Thymus (tissue), 11 donors: ENCODE measurements at regions not wholly inside any gene's neighbourhood (a gene's known extent, or its start where the extent isn't known, plus 50 kb on each side); places are given as distances from the start of the nearest gene placed in this dataset.

Source experiments
- DNase-seq, 9 donors: peaks; one replicate each; pipeline ENCODE4 v3.0.0-alpha.2; 2013; ENCODE audit warnings: low spot score in 9 of 9, low read depth in 6 of 9, missing footprints in 1 of 9
- H3K27ac ChIP-seq, 2 donors: one replicate each; pipeline ENCODE4 v1.5.1; 2013; ENCODE audit warnings: control low read depth in 1 of 2, low read depth in 1 of 2, low read length in 1 of 2, mild to moderate bottlenecking in 1 of 2, moderate library complexity in 1 of 2
- H3K27me3 ChIP-seq, 2 donors: one replicate each; pipeline ENCODE4 v1.5.1; 2013; ENCODE audit warnings: low read length in 1 of 2; ENCODE audit not compliant: control insufficient read depth in 2 of 2, insufficient read depth in 1 of 2
- H3K36me3 ChIP-seq, 2 donors: one replicate each; pipeline ENCODE4 v1.5.1; 2013; ENCODE audit warnings: low read length in 1 of 2, mild to moderate bottlenecking in 1 of 2, moderate library complexity in 1 of 2; ENCODE audit not compliant: control insufficient read depth in 2 of 2, insufficient read depth in 2 of 2
- H3K4me1 ChIP-seq, 2 donors: one replicate each; pipeline ENCODE4 v1.5.1; 2013; ENCODE audit warnings: low read length in 2 of 2; ENCODE audit not compliant: control insufficient read depth in 2 of 2, insufficient read depth in 2 of 2
- H3K4me3 ChIP-seq, 2 donors: one replicate each; pipeline ENCODE4 v1.5.1; 2013; ENCODE audit warnings: low read length in 2 of 2, control low read depth in 1 of 2, mild to moderate bottlenecking in 1 of 2
- H3K9me3 ChIP-seq, 2 donors: one replicate each; pipeline ENCODE4 v1.5.1; 2013; ENCODE audit warnings: low read length in 1 of 2, mild to moderate bottlenecking in 1 of 2; ENCODE audit not compliant: control insufficient read depth in 2 of 2, insufficient read depth in 1 of 2
- WGBS: extraction: QIAGEN DNeasy Blood & Tissue Kit; methylation state at CpG from one replicate; pipeline ENCODE4 v1.1.7; 2013; 5-methylcytosine and 5-hydroxymethylcytosine counted together
- donor health status: healthy.

GRCh38 chr2:234259440-234259839 is 208.9 kb downstream of the SPP2 start:
- Histone ChIP-seq H3K27me3 (no peaks in the 10 kb centered on the region), H3K36me3 (no peaks in the 10 kb centered on the region), H3K27ac (no peak overlapping the region), H3K4me1 (peaks cover 0 to 2% of the 10 kb centered on the region in 2 donors), H3K4me3 (no peak overlapping the region), H3K9me3 (no peaks in the 10 kb centered on the region)
- DNase-seq = no peak
- 96% methylated on average over 2 of the region's 2 CpGs for WGBS

DNA sequence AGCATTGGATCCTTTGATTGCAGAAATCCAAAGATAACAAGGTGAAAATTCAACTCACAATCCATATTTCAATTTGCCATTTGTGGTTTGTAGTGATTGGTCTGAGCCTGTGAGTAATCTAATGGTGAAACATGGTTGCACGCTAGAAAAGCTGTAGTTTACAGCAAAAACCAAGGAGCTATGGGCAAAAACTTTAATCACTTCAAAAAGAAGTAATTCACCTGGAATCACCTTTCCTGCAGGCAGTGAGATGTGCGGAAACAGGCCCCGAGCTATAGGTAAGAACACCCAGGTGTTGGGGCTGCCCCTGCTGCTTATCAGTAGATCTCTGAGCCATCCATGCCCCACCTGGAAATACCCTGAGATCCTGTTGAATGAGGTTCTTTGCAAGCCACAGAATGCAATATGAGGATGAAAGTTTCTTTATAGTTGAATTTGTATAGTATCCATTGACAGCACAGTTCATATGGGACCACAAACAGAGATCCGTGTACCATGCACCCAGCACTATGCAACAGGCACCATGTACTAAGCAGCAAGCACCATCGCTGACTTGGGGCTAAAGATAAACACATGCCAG is 208.2 kb downstream of the SPP2 start:
- Histone ChIP-seq H3K27ac (no peak overlapping the region), H3K36me3 (no peaks in the 10 kb centered on the region), H3K27me3 (no peaks in the 10 kb centered on the region), H3K9me3 (no peaks in the 10 kb centered on the region), H3K4me1 (peaks cover 0 to 2% of the 10 kb centered on the region in 2 donors), H3K4me3 (no peak overlapping the region)
- WGBS = 84% methylated on average over 5 of the region's 5 CpGs
- DNase-seq = no peak

GRCh38 chr2:234257859-234258561 is 207.5 kb downstream of the SPP2 start:
- no peak overlapping the region for H3K27ac ChIP-seq
- H3K4me1 ChIP-seq = peaks cover 0 to 2% of the 10 kb centered on the region in 2 donors
- 62% methylated on average over 10 of the region's 10 CpGs for WGBS
- H3K4me3 ChIP-seq = no peak overlapping the region
- no peaks in the 10 kb centered on the region for H3K36me3 ChIP-seq
- H3K27me3 ChIP-seq = no peaks in the 10 kb centered on the region
- peak in 2 of 9 donors; percentile 15 to 37 for DNase-seq
- H3K9me3 ChIP-seq = no peaks in the 10 kb centered on the region

GRCh38 chr2:234256516-234256915 is 206.0 kb downstream of the SPP2 start:
- Histone ChIP-seq H3K27ac (no peak overlapping the region), H3K27me3 (no peaks in the 10 kb centered on the region), H3K36me3 (no peaks in the 10 kb centered on the region), H3K9me3 (no peaks in the 10 kb centered on the region), H3K4me1 (peaks cover 0 to 2% of the 10 kb centered on the region in 2 donors), H3K4me3 (no peak overlapping the region)
- no peak for DNase-seq
- 88% methylated on average over 3 of the region's 3 CpGs for WGBS

GRCh38 chr2:234254783-234255521 is 204.4 kb downstream of the SPP2 start:
- DNase-seq = no peak
- Histone ChIP-seq H3K9me3 (no peaks in the 10 kb centered on the region), H3K4me3 (no peak overlapping the region), H3K4me1 (peaks cover 0 to 2% of the 10 kb centered on the region in 2 donors), H3K36me3 (no peaks in the 10 kb centered on the region), H3K27ac (no peak overlapping the region), H3K27me3 (no peaks in the 10 kb centered on the region)
- 90% methylated on average over 5 of the region's 5 CpGs for WGBS

- H3K27me3 ChIP-seq = no peaks in the 10 kb centered on the region
- no peaks in the 10 kb centered on the region for H3K9me3 ChIP-seq
- H3K27ac ChIP-seq = no peak overlapping the region
- DNase-seq = no peak
- 82% methylated on average over 7 of the region's 7 CpGs for WGBS
- no peaks in the 10 kb centered on the region for H3K36me3 ChIP-seq
- no peak overlapping the region for H3K4me3 ChIP-seq
- H3K4me1 ChIP-seq = no peaks in the 10 kb centered on the region
These were observed 202.3 kb downstream of the SPP2 start for GRCh38 chr2:234252772-234253171.

- Histone ChIP-seq H3K27me3 (no peaks in the 10 kb centered on the region), H3K36me3 (no peaks in the 10 kb centered on the region), H3K9me3 (no peaks in the 10 kb centered on the region), H3K4me3 (no peak overlapping the region), H3K27ac (no peak overlapping the region), H3K4me1 (no peaks in the 10 kb centered on the region)
- DNase-seq = no peak
- WGBS = 78% methylated on average over 8 of the region's 8 CpGs
These were observed 201.1 kb downstream of the SPP2 start for GRCh38 chr2:234251326-234252271.

- H3K4me1 ChIP-seq = peaks cover 0 to under 1% of the 10 kb centered on the region in 2 donors
- WGBS = 90% methylated on average over 2 of the region's 2 CpGs
These were observed 200.4 kb downstream of the SPP2 start for GRCh38 chr2:234250926-234251325.

More at GRCh38 chr2:234250926-234251325, 200.4 kb downstream of the SPP2 start:
- no peaks in the 10 kb centered on the region for H3K36me3 ChIP-seq
- no peaks in the 10 kb centered on the region for H3K9me3 ChIP-seq
- no peak overlapping the region for H3K27ac ChIP-seq
- H3K27me3 ChIP-seq = no peaks in the 10 kb centered on the region
- DNase-seq = no peak
- no peak overlapping the region for H3K4me3 ChIP-seq
